ENCODE measurements at regions not wholly inside any gene's neighbourhood (a gene's known extent, or its start where the extent isn't known, plus 50 kb on each side); places are given as distances from the start of the nearest gene placed in this dataset.

DNA sequence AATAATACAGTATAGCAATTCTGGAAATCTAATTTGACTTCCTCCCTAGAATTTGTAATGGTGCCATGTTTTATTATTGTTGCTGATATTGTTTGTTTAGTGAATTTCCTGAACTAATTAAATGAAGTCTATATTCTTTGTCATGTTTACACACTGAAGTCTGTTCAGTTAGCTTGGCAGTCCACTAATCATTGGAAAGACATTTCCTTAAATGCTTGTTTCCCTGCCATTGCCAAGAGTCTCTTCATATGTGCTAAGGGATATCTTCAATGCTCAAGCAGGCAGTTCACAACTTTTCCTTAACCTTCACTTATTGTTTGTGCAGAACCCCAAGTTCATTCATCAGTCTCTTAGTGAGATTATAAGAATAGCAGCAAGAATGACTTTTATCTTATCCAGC, 755.3 kb downstream of the INHBA start:
- TF ChIP-seq TCF4 (CRISPR knock-in tag; IDR thresholded peaks at IDR 0.05; ENCODE audit: borderline replicate concordance) (no peak), ARNTL (CRISPR knock-in tag; IDR thresholded peaks at IDR 0.05; ENCODE audit: borderline replicate concordance, low read depth) (no peak), SNAI2 (CRISPR knock-in tag; IDR thresholded peaks at IDR 0.05) (no peak), TSHZ2 (CRISPR knock-in tag; IDR thresholded peaks at IDR 0.05) (no peak), ZFP30 (CRISPR knock-in tag; IDR thresholded peaks at IDR 0.05) (no peak)
- TF ChIP-seq, protein P1, sequence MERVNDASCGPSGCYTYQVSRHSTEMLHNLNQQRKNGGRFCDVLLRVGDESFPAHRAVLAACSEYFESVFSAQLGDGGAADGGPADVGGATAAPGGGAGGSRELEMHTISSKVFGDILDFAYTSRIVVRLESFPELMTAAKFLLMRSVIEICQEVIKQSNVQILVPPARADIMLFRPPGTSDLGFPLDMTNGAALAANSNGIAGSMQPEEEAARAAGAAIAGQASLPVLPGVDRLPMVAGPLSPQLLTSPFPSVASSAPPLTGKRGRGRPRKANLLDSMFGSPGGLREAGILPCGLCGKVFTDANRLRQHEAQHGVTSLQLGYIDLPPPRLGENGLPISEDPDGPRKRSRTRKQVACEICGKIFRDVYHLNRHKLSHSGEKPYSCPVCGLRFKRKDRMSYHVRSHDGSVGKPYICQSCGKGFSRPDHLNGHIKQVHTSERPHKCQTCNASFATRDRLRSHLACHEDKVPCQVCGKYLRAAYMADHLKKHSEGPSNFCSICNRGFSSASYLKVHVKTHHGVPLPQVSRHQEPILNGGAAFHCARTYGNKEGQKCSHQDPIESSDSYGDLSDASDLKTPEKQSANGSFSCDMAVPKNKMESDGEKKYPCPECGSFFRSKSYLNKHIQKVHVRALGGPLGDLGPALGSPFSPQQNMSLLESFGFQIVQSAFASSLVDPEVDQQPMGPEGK (CRISPR knock-in tag; IDR thresholded peaks at IDR 0.05; ENCODE audit: borderline replicate concordance), result no peak
- TF ChIP-seq, protein P2, sequence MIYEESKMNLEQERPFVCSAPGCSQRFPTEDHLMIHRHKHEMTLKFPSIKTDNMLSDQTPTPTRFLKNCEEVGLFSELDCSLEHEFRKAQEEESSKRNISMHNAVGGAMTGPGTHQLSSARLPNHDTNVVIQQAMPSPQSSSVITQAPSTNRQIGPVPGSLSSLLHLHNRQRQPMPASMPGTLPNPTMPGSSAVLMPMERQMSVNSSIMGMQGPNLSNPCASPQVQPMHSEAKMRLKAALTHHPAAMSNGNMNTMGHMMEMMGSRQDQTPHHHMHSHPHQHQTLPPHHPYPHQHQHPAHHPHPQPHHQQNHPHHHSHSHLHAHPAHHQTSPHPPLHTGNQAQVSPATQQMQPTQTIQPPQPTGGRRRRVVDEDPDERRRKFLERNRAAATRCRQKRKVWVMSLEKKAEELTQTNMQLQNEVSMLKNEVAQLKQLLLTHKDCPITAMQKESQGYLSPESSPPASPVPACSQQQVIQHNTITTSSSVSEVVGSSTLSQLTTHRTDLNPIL (CRISPR knock-in tag; IDR thresholded peaks at IDR 0.05; ENCODE audit: low read depth), result no peak

All from SK-N-SH treated with all-trans-retinoic acid at 6 μM for 48 hours (cell line).